ENCODE measurements at regions not wholly inside any gene's neighbourhood (a gene's known extent, or its start where the extent isn't known, plus 50 kb on each side); places are given as distances from the start of the nearest gene placed in this dataset.

DNA sequence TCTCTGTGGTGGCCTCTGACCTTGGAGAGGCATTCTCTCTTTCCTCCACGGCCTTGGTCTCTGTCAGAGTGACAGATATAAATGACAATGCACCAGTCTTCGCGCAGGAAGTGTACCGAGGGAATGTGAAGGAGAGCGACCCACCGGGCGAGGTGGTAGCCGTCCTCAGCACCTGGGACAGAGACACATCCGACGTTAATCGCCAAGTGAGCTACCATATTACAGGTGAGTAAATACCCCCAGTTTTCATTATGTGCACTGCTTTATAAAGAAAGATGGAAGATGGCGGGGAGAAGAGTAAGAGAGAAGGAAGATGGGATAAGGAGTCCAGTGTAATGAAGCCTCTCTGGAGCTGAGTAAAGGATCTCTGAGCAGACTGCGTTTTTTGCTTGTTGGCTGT lies 167.8 kb upstream of the MTNR1B start:
- 78 to 88% (median 84%) methylated on average over 13 of the region's 13 CpGs for WGBS, 5 donors
- intact Hi-C loops (cut with DNase I; ENCODE audit: low total_unique reads) = no loop called here
- Histone ChIP-seq H3K9me3 (no peaks in the 10 kb centered on the region), H3K27me3 (no peaks in the 10 kb centered on the region), H3K4me3 (no peak overlapping the region), H3K27ac (no peak overlapping the region), H3K4me1 (no peaks in the 10 kb centered on the region), H3K36me3 (no peaks in the 10 kb centered on the region)
- TF ChIP-seq EP300 (IDR thresholded peaks at IDR 0.05) = no peak
- TF ChIP-seq, protein P1, sequence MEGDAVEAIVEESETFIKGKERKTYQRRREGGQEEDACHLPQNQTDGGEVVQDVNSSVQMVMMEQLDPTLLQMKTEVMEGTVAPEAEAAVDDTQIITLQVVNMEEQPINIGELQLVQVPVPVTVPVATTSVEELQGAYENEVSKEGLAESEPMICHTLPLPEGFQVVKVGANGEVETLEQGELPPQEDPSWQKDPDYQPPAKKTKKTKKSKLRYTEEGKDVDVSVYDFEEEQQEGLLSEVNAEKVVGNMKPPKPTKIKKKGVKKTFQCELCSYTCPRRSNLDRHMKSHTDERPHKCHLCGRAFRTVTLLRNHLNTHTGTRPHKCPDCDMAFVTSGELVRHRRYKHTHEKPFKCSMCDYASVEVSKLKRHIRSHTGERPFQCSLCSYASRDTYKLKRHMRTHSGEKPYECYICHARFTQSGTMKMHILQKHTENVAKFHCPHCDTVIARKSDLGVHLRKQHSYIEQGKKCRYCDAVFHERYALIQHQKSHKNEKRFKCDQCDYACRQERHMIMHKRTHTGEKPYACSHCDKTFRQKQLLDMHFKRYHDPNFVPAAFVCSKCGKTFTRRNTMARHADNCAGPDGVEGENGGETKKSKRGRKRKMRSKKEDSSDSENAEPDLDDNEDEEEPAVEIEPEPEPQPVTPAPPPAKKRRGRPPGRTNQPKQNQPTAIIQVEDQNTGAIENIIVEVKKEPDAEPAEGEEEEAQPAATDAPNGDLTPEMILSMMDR (IDR thresholded peaks at IDR 0.05) = no peak
- TF ChIP-seq POLR2A (IDR thresholded peaks at IDR 0.05) = no peak
- no peak for TF ChIP-seq POLR2AphosphoS5 (IDR thresholded peaks at IDR 0.05)
- DNase-seq = no peak

DNA sequence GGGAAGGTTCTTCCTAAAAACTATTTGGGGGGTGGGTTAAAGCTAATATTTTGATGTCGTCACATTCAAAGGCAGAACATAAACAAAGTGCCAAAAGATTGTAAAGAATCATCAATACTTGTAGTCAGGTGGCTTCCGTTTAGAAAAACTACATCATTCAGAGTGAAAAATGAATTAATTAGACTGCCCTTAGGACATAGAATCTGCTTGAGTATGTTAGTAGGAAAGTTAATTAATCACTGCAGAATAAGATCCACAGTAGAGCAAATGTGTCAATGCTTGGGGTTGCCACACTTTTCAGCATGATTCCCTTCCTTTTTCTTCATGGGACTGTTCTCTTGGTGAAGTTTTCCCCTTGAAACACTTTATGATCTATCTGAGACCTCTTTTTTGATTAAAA lies 166.8 kb upstream of the MTNR1B start:
- TF ChIP-seq POLR2AphosphoS5 (IDR thresholded peaks at IDR 0.05) (no peak), POLR2A (IDR thresholded peaks at IDR 0.05) (no peak)
- TF ChIP-seq, protein P1 (IDR thresholded peaks at IDR 0.05) = no peak
- WGBS, 5 donors = 60 to 67% (median 66%) methylated on average over 2 of the region's 2 CpGs
- no peak for DNase-seq
- Histone ChIP-seq H3K4me3 (no peak overlapping the region), H3K4me1 (no peaks in the 10 kb centered on the region), H3K27ac (no peak overlapping the region), H3K9me3 (no peaks in the 10 kb centered on the region), H3K36me3 (no peaks in the 10 kb centered on the region), H3K27me3 (no peaks in the 10 kb centered on the region)
- intact Hi-C loops (cut with DNase I; ENCODE audit: low total_unique reads) = no loop called here

DNA sequence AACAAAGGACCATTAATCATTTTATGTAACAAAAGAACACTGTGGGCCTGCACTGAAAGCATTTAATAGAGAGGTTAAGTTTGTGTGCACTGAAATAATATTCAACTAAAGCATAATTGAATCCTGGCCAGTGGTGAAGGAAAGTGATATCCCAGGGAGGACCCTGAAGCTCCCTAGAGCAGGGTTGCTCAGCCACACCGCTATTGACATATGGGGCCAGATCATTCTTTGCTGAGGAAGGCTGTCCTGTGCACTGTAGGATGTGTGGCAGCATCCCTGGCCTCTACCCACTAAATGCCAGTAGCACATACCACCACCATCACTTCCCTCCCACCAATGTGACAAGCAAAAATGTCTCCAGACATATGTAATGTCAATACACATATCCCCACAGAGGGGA lies 166.1 kb upstream of the MTNR1B start:
- Histone ChIP-seq H3K4me3 (no peak overlapping the region), H3K27me3 (no peaks in the 10 kb centered on the region), H3K9me3 (no peaks in the 10 kb centered on the region), H3K27ac (no peak overlapping the region), H3K36me3 (no peaks in the 10 kb centered on the region), H3K4me1 (no peaks in the 10 kb centered on the region)
- no peak for DNase-seq
- TF ChIP-seq, protein P1 (IDR thresholded peaks at IDR 0.05) = no peak
- TF ChIP-seq POLR2A (IDR thresholded peaks at IDR 0.05) (no peak), EP300 (IDR thresholded peaks at IDR 0.05) (no peak), POLR2AphosphoS5 (IDR thresholded peaks at IDR 0.05) (no peak)
- intact Hi-C loops (cut with DNase I; ENCODE audit: low total_unique reads) = no loop called here
- WGBS, 5 donors = 73 to 92% (median 87%) methylated on average over 1 of the region's 1 CpG

DNA sequence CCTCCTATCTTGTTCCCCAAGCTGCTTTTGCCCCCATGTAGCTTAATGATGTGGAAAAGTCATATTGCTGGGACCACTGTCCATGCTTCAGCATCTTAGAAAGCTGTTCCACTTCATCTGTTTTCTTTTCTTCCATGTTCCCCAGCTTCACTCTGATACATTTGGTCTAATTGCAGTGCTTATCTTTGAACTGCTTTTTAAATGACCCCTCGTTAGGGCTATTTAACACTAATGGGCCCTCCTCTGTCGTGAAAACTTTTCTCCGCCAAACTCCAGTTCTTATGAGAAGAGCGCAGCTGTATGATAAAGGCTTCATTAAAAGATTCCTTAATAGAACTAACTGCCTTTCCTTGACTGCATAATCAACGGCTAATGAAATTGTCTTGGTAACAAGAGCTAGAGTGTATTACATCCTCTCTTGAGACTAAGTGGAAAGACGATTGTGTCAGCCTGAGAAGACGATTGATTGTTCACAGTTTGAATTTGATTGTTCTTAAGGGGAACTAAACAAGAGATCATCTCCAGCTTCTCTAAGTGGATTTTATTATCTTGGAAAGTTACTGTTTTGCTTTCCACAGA lies 165.0 kb upstream of the MTNR1B start:
- DNase-seq = no peak
- Histone ChIP-seq H3K4me1 (no peaks in the 10 kb centered on the region), H3K27me3 (no peaks in the 10 kb centered on the region), H3K36me3 (no peaks in the 10 kb centered on the region), H3K9me3 (no peaks in the 10 kb centered on the region), H3K27ac (no peak overlapping the region), H3K4me3 (no peak overlapping the region)
- TF ChIP-seq POLR2AphosphoS5 (IDR thresholded peaks at IDR 0.05) (no peak), EP300 (IDR thresholded peaks at IDR 0.05) (no peak), POLR2A (IDR thresholded peaks at IDR 0.05) (no peak)
- TF ChIP-seq, protein P1 (IDR thresholded peaks at IDR 0.05) = no peak
- WGBS, 5 donors = 74 to 85% (median 83%) methylated on average over 7 of the region's 7 CpGs
- intact Hi-C loops (cut with DNase I; ENCODE audit: low total_unique reads) = no loop called here

All from stomach (tissue), 8 donors.